Esophagus squamous epithelium (tissue), 5 donors: ENCODE measurements at regions not wholly inside any gene's neighbourhood (a gene's known extent, or its start where the extent isn't known, plus 50 kb on each side); places are given as distances from the start of the nearest gene placed in this dataset.

Source experiments
- DNase-seq: peaks from one replicate; lab custom pipeline; 2025; lab: John Stamatoyannopoulos, UW
- H3K27ac ChIP-seq, 4 donors: fragments of 200-600 bp; sonication (generic); one replicate each; pipeline ENCODE4 v1.5.1; 2016 to 2019; ENCODE audit warnings: mild to moderate bottlenecking in 1 of 4
- H3K27me3 ChIP-seq, 4 donors: fragments of 200-600 bp; sonication (generic); 1 replicate in 3 of 4; 2 replicates in 1 of 4; pipeline versions ENCODE4 v1.5.1 to v1.6.0; 2017 to 2021; ENCODE audit warnings: antibody characterized with exemption in 1 of 4
- H3K36me3 ChIP-seq, 3 donors: fragments of 200-600 bp; sonication (generic); one replicate each; pipeline ENCODE4 v1.5.1; 2016 to 2019
- H3K4me1 ChIP-seq, 3 donors: fragments of 200-600 bp; sonication (generic); one replicate each; pipeline ENCODE4 v1.5.1; 2017 to 2019
- H3K4me3 ChIP-seq, 4 donors: fragments of 200-600 bp; sonication (generic); 1 replicate in 3 of 4; 2 replicates in 1 of 4; pipeline ENCODE4 v1.5.1; 2016 to 2019; ENCODE audit warnings: mild to moderate bottlenecking in 2 of 4, moderate library complexity in 1 of 4
- H3K9me3 ChIP-seq, 3 donors: fragments of 200-600 bp; sonication (generic); one replicate each; pipeline ENCODE4 v1.5.1; 2016 to 2019
- POLR2A ChIP-seq, 4 donors: fragments of 450-650 bp; IDR thresholded peaks; one replicate each; pipeline ENCODE4 v1.6.1; 2017; ENCODE audit warnings: antibody characterized with exemption in 4 of 4, mild to moderate bottlenecking in 4 of 4, moderate library complexity in 3 of 4
- WGBS, 2 donors: methylation state at CpG; one replicate each; pipeline ENCODE4 v1.1.5; 2018; 5-methylcytosine and 5-hydroxymethylcytosine counted together
- intact Hi-C: fragments of 100-400 bp; cut with DNase I; formaldehyde crosslinking; loops from one replicate; pipeline ENCODE4 v1.15.0; 2022
- TF ChIP-seq, protein P1 (sequence below), 6 experiments: fragments of 450-650 bp in 4 of 6; fragments of 200-600 bp in 2 of 6; sonication (generic) in 2 of 6; IDR thresholded peaks; one replicate each; pipeline ENCODE4 v1.5.1; 2016 to 2019; ENCODE audit warnings: antibody characterized with exemption in 6 of 6, mild to moderate bottlenecking in 4 of 6, moderate library complexity in 4 of 6
- donor health status: DM: yes; HTN: yes; CAD: no.

DNA sequence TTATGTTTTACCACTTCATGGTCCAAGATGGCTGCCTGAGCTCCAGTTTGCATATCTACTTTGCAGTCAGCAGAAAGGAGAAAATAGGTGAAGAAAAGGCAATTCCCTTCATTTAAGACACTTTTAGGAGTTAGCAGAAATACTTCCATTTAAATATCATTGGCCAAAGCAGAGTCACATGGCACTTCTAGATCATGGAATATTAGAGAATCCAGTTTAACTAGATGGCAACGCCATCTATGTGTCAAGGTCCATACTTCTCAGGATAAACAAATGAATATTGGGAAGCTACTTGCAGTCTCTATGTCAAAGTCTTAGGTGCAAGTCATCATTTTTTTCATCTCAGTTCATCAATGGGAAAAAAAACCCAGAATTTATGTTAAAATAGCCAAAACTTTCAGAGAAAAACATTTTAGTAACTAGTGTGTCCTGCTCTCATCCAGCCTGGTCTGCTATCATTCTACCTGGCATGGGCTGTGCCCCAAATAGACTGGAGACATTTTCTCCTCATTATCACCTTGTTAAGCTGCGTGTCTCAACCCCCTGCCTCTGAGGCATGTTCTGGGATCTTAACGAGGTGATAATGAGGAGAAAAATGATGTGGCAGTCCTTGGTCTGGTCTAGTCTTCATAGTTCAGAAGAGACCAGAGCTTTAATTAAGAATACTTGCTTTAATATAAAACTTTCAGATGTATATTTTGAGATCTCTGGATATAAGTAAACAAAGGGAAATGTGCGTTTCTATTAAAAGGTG, 227.3 kb downstream of the TBX18 start:
- no peak overlapping the region for H3K4me3 ChIP-seq
- 48 to 58% methylated on average over 4 of the region's 4 CpGs for WGBS, 2 donors
- TF ChIP-seq POLR2A (IDR thresholded peaks at IDR 0.05) = no peak
- TF ChIP-seq, protein P1, sequence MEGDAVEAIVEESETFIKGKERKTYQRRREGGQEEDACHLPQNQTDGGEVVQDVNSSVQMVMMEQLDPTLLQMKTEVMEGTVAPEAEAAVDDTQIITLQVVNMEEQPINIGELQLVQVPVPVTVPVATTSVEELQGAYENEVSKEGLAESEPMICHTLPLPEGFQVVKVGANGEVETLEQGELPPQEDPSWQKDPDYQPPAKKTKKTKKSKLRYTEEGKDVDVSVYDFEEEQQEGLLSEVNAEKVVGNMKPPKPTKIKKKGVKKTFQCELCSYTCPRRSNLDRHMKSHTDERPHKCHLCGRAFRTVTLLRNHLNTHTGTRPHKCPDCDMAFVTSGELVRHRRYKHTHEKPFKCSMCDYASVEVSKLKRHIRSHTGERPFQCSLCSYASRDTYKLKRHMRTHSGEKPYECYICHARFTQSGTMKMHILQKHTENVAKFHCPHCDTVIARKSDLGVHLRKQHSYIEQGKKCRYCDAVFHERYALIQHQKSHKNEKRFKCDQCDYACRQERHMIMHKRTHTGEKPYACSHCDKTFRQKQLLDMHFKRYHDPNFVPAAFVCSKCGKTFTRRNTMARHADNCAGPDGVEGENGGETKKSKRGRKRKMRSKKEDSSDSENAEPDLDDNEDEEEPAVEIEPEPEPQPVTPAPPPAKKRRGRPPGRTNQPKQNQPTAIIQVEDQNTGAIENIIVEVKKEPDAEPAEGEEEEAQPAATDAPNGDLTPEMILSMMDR (IDR thresholded peaks at IDR 0.05) = no peak
- H3K36me3 ChIP-seq = no peaks in the 10 kb centered on the region
- intact Hi-C loops = no loop called here
- H3K27me3 ChIP-seq = no peaks in the 10 kb centered on the region
- H3K9me3 ChIP-seq = peaks cover 0 to 2% (median 0%) of the 10 kb centered on the region in 3 donors
- H3K27ac ChIP-seq = no peak overlapping the region
- no peaks in the 10 kb centered on the region for H3K4me1 ChIP-seq
- no peak for DNase-seq

DNA sequence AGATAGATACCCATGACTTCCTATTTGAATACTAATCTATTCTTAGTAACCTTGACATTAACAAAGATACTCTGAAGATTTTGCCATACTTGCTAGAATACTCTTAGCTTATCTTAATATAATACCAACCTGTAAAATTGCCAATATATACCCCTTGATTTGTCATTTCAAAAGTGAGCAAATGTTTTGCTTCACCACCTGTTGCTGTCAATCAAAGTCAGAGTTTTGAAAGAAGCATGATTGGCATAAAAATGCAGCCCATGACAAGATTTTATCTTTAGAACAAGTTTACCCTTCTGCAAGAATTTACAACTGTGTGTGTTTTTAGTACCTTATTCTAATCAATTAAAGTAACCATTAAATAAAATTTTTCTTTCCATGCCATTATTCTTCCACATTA, 236.2 kb downstream of the TBX18 start:
- Histone ChIP-seq H3K9me3 (no peaks in the 10 kb centered on the region), H3K36me3 (no peaks in the 10 kb centered on the region), H3K4me1 (no peaks in the 10 kb centered on the region), H3K27me3 (no peaks in the 10 kb centered on the region), H3K4me3 (no peak overlapping the region), H3K27ac (no peak overlapping the region)
- DNase-seq = no peak
- TF ChIP-seq, protein P1 (IDR thresholded peaks at IDR 0.05) = no peak
- no peak for TF ChIP-seq POLR2A (IDR thresholded peaks at IDR 0.05)
- intact Hi-C loops = no loop called here

DNA sequence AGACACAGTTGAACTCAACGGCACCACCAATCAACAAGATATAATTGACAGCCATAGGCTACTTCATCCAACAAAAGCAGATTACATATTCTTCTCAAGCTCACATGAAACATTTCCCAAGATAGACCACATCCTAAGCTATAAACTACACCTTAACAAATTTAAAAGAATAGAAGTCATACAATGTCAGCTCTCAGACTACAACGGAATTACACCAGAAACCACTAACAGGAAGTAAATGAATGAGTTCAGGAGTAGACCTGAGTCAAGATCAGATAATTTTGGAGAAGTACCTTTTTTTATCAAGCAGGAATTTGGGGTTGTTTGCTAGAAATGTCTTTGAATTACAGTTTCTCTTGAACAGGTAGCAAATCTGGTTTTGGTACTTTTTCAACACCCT, 237.8 kb downstream of the TBX18 start:
- Histone ChIP-seq H3K4me1 (peaks cover 0 to 4% (median 0%) of the 10 kb centered on the region in 3 donors), H3K27me3 (no peaks in the 10 kb centered on the region), H3K4me3 (no peak overlapping the region), H3K27ac (no peak overlapping the region), H3K9me3 (no peaks in the 10 kb centered on the region), H3K36me3 (no peaks in the 10 kb centered on the region)
- WGBS, 2 donors = 51 to 52% methylated on average over 2 of the region's 2 CpGs
- intact Hi-C loops = no loop called here
- DNase-seq = no peak
- no peak for TF ChIP-seq POLR2A (IDR thresholded peaks at IDR 0.05)
- TF ChIP-seq, protein P1 (IDR thresholded peaks at IDR 0.05) = no peak

DNA sequence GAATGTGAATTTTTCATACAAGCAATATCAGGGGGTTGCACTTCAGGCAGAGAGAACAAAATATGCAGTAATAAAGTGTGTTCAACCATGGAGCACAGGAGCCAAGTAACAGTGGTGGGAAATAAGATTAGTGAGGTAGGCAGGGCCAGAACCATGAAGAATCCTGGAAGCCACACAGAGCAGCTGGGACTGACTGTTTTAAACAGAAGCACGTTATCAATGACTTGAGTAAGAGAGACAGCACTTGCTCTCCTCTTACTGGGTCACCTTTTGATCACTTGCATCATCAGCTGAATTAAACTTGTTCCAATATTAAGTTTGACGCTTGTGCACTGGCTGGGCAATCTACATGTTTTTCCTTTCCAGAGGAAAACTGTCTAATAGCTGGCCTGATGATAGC, 238.5 kb downstream of the TBX18 start:
- DNase-seq = no peak
- WGBS, 2 donors = 54 to 61% methylated on average over 2 of the region's 2 CpGs
- Histone ChIP-seq H3K4me3 (no peak overlapping the region), H3K27me3 (no peaks in the 10 kb centered on the region), H3K27ac (no peak overlapping the region), H3K36me3 (no peaks in the 10 kb centered on the region), H3K4me1 (peaks cover 0 to 6% (median 0%) of the 10 kb centered on the region in 3 donors), H3K9me3 (no peaks in the 10 kb centered on the region)
- intact Hi-C loops = no loop called here
- no peak for TF ChIP-seq POLR2A (IDR thresholded peaks at IDR 0.05)
- TF ChIP-seq, protein P1 (IDR thresholded peaks at IDR 0.05) = no peak

DNA sequence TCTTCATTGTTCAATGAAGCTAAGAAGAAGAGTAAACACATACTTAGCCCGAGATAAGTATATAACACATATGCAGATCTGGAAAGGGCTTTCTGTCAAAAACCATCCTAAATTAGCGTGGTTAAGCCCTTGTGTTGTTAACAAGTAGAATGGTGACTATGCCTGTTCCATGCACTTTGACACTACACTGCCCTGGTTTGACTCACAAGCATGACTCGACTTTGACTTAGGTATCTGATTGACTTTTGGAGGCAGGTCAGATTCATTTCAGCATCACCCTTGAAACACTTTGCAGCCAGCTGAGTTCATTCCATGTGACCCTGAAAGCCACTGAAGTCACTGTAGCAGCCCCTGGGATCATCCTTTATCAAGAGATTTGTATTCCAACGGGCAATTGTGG, 239.8 kb downstream of the TBX18 start:
- WGBS, 2 donors = 48 to 49% methylated on average over 4 of the region's 4 CpGs
- intact Hi-C loops = no loop called here
- H3K4me1 ChIP-seq = peaks cover 0 to 6% (median 0%) of the 10 kb centered on the region in 3 donors
- TF ChIP-seq, protein P1 (IDR thresholded peaks at IDR 0.05) = no peak
- no peak for TF ChIP-seq POLR2A (IDR thresholded peaks at IDR 0.05)
- H3K27ac ChIP-seq = no peak overlapping the region
- no peaks in the 10 kb centered on the region for H3K27me3 ChIP-seq
- H3K36me3 ChIP-seq = no peaks in the 10 kb centered on the region
- H3K9me3 ChIP-seq = no peaks in the 10 kb centered on the region
- DNase-seq = no peak
- H3K4me3 ChIP-seq = no peak overlapping the region
